ENCODE measurements at regions not wholly inside any gene's neighbourhood (a gene's known extent, or its start where the extent isn't known, plus 50 kb on each side); places are given as distances from the start of the nearest gene placed in this dataset.

DNA sequence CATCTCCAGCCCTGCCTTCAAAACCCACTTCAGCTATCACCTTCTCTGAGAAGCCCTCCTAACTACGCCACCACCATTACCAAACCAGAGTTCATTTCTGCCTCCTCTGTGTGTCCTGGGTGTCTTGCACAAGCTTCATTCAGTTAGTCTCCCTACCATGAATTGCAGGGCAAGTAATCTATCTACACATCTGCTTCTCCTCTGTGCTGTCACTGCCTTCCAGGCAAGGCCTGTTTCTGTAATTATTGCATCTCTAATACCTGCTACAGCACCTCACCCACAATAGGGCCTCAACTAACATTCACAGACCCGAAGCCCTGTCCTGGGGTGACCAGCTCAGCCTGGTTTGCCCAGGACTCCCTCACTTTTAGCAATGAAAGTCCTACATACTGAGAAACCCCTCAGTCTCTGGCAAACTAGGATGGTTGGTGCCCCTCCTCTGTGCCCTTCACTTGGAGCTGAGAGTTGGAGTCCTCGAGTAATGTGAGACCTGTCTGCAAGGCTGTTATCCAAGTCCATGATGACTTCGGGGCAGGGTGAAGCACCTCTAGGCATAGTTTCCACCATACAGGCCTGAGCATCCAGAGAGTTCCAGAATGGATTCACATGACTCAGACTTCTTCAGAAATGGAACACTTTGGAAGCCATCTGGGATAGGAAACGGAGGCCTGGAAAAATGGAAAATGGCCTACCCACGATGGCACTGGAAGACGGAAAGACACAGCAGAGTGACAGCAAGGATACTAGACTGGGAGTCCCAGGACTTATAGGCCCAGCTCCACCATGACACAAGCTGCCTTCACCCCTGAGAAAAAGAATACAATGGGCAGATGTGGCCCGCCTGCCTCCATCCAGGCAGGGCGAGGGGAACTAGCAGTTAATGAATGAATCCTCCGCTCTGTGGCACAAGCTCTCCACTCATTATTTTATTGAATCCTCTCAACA is 269.3 kb downstream of the BUD13 start:
- peak; percentile 42 for DNase-seq

DNA sequence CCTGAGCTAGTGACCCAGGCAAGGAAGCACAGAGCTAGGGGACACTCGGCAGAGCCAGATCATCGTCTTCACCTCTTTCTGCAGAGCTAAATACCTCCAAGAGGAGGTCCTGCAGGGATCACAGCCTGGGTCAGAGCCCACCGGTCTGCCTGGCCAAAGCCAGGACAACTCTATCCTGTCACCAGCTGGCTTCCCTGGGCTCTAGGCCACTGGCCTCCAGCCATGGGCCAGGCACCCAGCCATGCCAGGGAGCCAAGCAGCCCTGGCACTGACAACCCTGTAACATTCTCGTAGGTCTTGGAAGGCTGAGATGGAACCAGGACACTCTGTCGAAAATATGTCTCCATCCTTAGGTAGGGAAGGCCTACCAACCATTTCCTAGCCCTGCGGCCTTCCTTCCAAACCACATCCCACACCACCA is 270.1 kb downstream of the BUD13 start:
- no peak for DNase-seq

- peak; percentile 22 for DNase-seq
These were observed 271.1 kb downstream of the BUD13 start for GRCh38 chr11:116501728-116502127.

GRCh38 chr11:116500947-116501602 is 271.7 kb downstream of the BUD13 start:
- DNase-seq, result peak; percentile 38

GRCh38 chr11:116500026-116500946 is 272.5 kb downstream of the BUD13 start:
- peak; percentile 50 for DNase-seq

DNA sequence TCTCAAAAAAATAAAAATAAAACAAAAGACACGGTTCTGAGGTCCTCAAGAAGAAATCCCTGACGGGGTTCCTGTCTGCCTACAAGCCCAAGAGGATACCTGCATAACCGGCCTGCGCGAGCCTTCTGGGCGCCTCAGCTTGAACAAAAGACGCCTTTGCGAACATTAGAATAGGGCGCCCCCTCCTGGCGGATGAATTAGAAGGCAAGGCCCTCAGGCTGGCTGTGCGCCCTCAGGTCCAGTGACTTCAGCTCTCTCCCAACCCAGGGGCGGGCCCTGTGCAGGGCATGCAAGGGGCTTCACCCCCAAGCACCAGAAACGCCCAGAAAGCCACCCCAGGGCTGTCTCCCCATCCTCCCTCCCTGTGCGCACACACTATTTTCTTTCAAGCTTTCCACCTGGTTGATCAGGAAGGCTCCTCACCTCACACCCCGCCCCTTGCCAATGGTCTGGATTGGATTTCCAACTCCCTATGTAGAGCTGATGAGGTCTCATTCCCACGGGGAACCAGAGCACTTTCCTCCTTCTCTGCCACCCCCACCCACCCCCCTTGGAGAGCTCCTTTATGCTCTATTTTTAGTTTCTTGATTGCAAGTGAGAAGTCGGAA is 273.3 kb downstream of the BUD13 start:
- peak; percentile 92 for DNase-seq

DNA sequence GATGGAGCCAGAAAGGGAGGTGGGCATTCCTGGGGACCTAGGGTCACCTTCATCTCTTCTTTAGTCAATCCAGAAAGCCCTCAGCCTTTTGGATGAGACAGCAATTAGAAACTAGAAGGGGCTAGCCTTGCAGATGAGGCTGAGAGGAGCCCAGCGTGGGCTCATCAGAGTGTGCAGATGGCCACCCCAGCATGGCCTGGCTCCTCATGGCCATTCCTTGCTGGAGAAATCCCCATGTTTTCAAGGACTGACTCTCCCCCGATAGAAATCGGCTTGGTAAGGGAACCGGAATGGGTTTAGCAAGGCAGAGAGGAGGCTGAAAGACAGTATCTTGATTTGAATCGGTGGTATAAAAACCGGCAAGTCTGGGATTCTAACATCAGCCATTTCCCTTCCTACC is 274.6 kb downstream of the BUD13 start:
- peak; percentile 26 for DNase-seq

- no peak for DNase-seq
These were observed 280.2 kb downstream of the BUD13 start for GRCh38 chr11:116492600-116492999.

GRCh38 chr11:116488836-116489389 is 283.9 kb downstream of the BUD13 start:
- DNase-seq, result no peak

DNA sequence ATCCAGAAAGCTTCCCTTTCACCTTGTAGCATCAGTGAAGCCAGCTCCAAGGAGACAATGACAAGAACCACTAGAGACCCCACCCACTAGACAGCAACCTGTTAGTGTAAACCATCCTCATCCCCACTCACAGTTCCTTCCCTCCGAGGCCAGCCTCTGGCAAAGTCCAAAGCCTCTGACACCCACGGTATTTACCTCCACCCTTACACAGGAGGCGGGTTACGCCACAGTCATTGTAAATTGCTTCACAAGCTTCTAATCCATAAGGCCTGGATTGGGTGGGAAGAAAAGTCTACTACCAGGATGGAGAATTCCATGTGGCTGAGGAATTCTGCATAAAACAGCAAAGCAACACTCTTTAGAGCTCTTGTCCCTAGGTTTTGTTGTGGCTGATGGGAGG is 287.4 kb downstream of the BUD13 start:
- no peak for DNase-seq

DNA sequence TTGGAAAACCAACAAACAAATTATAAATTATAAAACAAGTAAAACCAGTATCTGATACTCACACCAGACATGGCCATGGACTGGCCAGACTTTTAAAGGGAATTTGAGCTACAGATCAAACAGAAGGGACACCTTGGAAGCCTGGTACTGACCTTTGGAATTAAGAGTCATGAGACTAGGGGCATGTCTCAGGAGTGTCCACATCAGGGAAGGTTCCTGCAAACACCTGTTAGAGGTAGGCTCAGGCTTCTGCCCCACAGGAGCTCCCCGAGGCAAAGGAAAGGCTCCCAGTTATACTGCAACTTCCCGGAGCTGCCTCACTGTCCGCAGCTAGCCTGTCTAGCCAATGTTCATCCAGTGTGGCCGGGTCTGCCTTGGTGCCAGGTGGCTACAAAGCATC is 290.1 kb downstream of the BUD13 start:
- DNase-seq, result no peak

- DNase-seq, result no peak
These were observed 291.6 kb downstream of the BUD13 start for GRCh38 chr11:116481126-116481675.

DNA sequence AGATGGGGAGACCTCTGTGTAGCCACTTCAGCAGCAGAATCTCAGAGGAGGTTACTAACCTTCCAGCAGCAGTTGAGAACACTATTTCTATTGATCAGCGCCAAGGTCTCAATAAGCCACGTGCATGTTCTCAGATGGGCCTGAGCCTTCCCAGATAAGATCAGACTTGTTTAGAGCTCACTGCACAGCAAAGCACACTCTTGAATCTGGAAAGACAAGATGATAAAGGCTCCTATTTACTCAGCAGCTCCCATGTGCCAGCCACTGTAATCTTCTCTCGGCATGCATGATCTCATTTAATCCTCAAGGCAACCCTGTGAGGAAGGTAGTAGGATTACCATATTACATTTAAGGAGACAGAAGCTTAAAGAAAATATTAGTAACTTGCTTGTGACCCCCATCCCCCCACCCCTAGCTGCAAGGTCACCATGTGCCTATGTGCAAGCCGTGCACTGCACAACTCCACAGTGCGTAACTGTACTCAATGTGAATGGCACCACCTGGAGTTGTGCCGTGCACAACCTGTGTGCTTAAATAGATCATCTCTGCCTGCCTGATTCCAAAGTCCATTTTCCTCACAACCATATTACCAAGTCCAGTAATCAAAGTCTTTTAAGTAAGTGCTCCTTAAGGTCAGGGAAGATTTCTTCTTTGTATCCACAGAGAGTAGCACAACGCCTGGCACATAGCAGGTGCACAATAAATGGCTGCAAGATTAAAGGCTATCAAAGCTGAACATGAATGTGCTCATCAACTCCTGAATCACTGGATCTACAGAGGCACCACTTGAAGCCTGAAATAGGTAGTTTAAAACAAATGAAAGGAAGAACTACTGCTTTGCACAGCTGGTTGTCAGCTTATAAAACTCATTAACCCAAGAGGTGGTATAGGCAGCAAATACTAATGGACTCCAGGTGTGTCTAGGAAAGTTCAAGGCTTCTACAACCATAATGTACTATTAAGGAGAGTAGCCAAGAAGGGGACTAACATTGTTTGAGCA is 293.8 kb downstream of the BUD13 start:
- no peak for DNase-seq

DNA sequence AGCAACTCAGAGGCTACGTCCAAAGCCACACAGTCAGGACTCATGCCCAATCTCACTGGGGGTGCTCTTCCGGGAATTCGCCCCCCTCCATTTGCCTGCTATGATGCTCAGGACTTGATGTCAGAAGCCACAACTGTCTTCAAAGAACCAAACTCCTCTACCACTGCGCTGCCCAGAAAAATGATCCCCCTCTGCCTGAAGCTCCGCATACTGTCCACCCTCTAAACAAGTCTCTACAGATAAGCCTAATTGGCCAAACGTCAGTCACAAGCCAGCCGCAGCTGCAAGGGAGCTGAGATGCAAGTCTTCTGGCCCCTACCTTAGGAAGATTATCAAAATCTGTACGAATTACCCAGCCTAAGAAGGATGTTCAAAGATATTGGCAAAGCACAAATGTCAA is 294.6 kb downstream of the BUD13 start:
- no peak for DNase-seq

DNA sequence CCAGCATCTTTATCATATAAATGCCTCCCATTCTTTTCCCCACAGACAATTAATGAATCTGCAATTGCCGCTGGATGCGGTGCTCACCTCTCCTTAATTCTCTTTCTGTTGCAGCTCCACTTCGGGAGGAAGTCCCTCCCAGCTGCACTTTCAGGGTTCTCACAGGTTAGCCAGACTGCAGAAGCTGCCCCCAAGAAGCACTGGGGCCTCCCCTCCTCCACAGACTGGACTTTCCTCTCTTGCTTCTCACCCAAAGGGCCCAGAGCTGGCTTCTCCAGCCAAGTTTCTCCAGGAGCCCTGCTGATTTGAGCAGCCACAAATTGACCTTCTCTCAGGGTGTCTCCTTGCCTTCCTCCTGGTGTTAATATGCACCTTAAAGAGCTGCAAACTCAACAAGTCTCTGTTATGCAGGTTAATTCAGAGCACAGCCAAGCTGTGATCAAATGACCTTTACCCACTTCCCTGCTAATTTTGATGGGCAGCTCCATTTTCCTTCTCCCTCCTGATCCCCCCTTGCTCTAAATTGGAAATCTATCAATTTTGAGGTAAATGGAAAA is 298.9 kb downstream of the BUD13 start:
- DNase-seq, result no peak

GRCh38 chr11:116473206-116473769 is 299.5 kb downstream of the BUD13 start:
- no peak for DNase-seq

DNA sequence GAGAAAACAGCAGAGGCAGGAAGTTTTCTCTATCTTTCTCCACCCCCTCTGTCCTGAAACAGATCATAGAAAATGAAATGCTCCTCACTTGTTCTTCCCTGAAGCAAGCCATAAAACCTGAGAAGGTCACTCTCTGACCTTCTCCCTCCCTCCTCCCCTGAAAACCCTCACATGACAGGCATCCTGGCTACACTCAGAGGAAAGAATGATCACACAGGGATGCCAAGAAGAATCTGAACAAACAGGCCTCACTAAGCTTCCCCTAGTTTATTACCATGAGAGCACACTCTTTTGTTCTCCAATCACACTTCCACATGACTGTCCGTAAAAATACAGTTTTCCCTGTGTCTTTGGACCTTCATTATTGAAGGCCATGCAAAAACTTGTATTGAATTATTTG is 300.1 kb downstream of the BUD13 start:
- peak; percentile 69 for DNase-seq

DNA sequence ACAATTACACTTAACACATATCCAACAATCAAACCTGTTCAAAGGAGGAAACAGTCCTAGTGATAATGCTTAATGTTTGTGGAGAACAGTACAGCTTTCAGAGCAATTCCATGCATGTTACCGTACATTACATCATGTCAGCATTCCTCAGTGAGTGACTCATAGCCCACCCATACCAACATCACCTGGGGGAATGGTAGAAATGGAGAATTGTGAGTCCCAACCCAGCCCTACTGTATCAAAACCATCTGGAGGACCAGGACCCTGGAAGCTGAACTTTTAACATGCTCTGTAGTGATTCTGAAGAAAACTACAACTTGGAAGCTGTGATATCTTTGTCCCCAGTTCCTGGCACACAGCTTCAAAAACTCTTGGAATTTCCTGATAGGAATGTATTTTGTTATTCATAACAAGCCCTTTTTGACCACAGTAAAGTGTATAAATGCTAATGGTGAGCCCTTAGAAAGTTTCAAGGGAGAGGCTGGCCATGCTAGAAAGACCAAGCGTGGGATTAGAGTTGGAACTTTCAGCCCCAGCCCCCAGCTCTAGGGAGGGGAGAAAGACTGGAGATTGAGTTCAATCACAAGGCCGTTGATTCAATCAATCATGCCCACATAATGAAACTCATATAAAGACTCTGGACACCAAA is 301.1 kb downstream of the BUD13 start:
- peak; percentile 75 for DNase-seq

GRCh38 chr11:116468699-116469098 is 304.1 kb downstream of the BUD13 start:
- no peak for DNase-seq
